NB4 (cell line): ENCODE measurements at regions not wholly inside any gene's neighbourhood (a gene's known extent, or its start where the extent isn't known, plus 50 kb on each side); places are given as distances from the start of the nearest gene placed in this dataset.

ENCODE experiments used
- DNase-seq: peaks from one replicate; pipeline ENCODE4 v3.0.0; 2010; ENCODE audit warnings: low read depth
- H3K4me3 ChIP-seq: one replicate; pipeline ENCODE4 v1.5.1; 2011; ENCODE audit warnings: mild to moderate bottlenecking, low read depth, low read length, moderate library complexity
- CTCF ChIP-seq: IDR thresholded peaks from one replicate; pipeline ENCODE4 v1.5.1; 2012; ENCODE audit warnings: low read depth, low read length
- MAX ChIP-seq: IDR thresholded peaks from 2 replicates; pipeline ENCODE4 v1.6.1; 2011; ENCODE audit warnings: low read depth, low read length
- MYC ChIP-seq: IDR thresholded peaks from 2 replicates; pipeline ENCODE4 v1.6.1; 2011; ENCODE audit warnings: low read depth, low read length
- POLR2A ChIP-seq: IDR thresholded peaks from 2 replicates; pipeline ENCODE4 v1.6.1; 2011; ENCODE audit warnings: mild to moderate bottlenecking; ENCODE audit not compliant: insufficient read length; ENCODE audit errors: extremely low read depth

- H3K4me3 ChIP-seq, result no peak overlapping the region
- DNase-seq, result no peak
- TF ChIP-seq MYC (no peak), MAX (no peak), CTCF (no peak), POLR2A (no peak)
Measured at GRCh38 chr21:25512095-25513081, 94.9 kb downstream of the MRPL39 start.

GRCh38 chr21:25509862-25510261, 97.4 kb downstream of the MRPL39 start:
- DNase-seq, result no peak

GRCh38 chr21:25508364-25508763, 98.9 kb downstream of the MRPL39 start:
- H3K4me3 ChIP-seq, result no peak overlapping the region
- TF ChIP-seq MAX (no peak), POLR2A (no peak), CTCF (no peak), MYC (no peak)
- no peak for DNase-seq

More at GRCh38 chr21:25509862-25510261, 97.4 kb downstream of the MRPL39 start:
- H3K4me3 ChIP-seq, result no peak overlapping the region
- TF ChIP-seq MYC (no peak), POLR2A (no peak), MAX (no peak), CTCF (no peak)

GRCh38 chr21:25507522-25507921, 99.8 kb downstream of the MRPL39 start:
- peak; percentile 5 for DNase-seq
- no peak overlapping the region for H3K4me3 ChIP-seq
- TF ChIP-seq CTCF (no peak), MAX (no peak), MYC (no peak), POLR2A (no peak)

GRCh38 chr21:25506887-25507286, 100.4 kb downstream of the MRPL39 start:
- no peak for TF ChIP-seq POLR2A
- no peak for TF ChIP-seq MAX
- no peak for TF ChIP-seq MYC
- no peak for TF ChIP-seq CTCF
- DNase-seq, result no peak
- H3K4me3 ChIP-seq, result no peak overlapping the region
